ENCODE measurements at regions not wholly inside any gene's neighbourhood (a gene's known extent, or its start where the extent isn't known, plus 50 kb on each side); places are given as distances from the start of the nearest gene placed in this dataset.
"Not testable (repeated sequence)": the region's sequence is repeated elsewhere in the genome, so short reads cannot be mapped to it uniquely, and the experiment has no call there.

GRCh38 chr4:43457866-43458265, 565.4 kb downstream of the GRXCR1 start:
- DNase-seq = no peak

GRCh38 chr4:43458293-43458692, 565.8 kb downstream of the GRXCR1 start:
- DNase-seq = no peak

- no peak for DNase-seq
These were observed 579.4 kb downstream of the GRXCR1 start for GRCh38 chr4:43471950-43472349.

- no peak for DNase-seq
These were observed 589.0 kb downstream of the GRXCR1 start for GRCh38 chr4:43481526-43481925.

GRCh38 chr4:43485196-43485595, 592.7 kb downstream of the GRXCR1 start:
- no peak for DNase-seq

- DNase-seq = no peak
These were observed 603.7 kb downstream of the GRXCR1 start for GRCh38 chr4:43496188-43496587.

GRCh38 chr4:43496602-43497001, 604.1 kb downstream of the GRXCR1 start:
- DNase-seq = no peak

- not testable (repeated sequence) for DNase-seq
These were observed 613.3 kb downstream of the GRXCR1 start for GRCh38 chr4:43505823-43506222.

- no peak for DNase-seq
These were observed 619.7 kb downstream of the GRXCR1 start for GRCh38 chr4:43512253-43512652.

- no peak for DNase-seq
These were observed 633.1 kb downstream of the GRXCR1 start for GRCh38 chr4:43525646-43526045.

GRCh38 chr4:43547561-43547960, 655.0 kb downstream of the GRXCR1 start:
- no peak for DNase-seq

GRCh38 chr4:43550981-43551627, 658.6 kb downstream of the GRXCR1 start:
- DNase-seq = no peak

- no peak for DNase-seq
These were observed 663.7 kb downstream of the GRXCR1 start for GRCh38 chr4:43556262-43556661.

GRCh38 chr4:43560047-43560446, 667.5 kb downstream of the GRXCR1 start:
- DNase-seq = no peak

GRCh38 chr4:43564107-43564506, 671.6 kb downstream of the GRXCR1 start:
- DNase-seq = no peak

GRCh38 chr4:43564591-43564990, 672.1 kb downstream of the GRXCR1 start:
- no peak for DNase-seq

GRCh38 chr4:43567644-43568043, 675.1 kb downstream of the GRXCR1 start:
- DNase-seq = no peak

GRCh38 chr4:43586813-43587212, 694.3 kb downstream of the GRXCR1 start:
- no peak for DNase-seq

- DNase-seq = no peak
These were observed 695.2 kb downstream of the GRXCR1 start for GRCh38 chr4:43587758-43588157.

GRCh38 chr4:43607400-43607799, 714.9 kb downstream of the GRXCR1 start:
- DNase-seq = no peak

GRCh38 chr4:43607827-43608461, 715.4 kb downstream of the GRXCR1 start:
- DNase-seq = no peak

GRCh38 chr4:43619219-43619618, 726.7 kb downstream of the GRXCR1 start:
- no peak for DNase-seq

GRCh38 chr4:43637893-43638292, 745.4 kb downstream of the GRXCR1 start:
- DNase-seq = not testable (repeated sequence)

GRCh38 chr4:43651991-43652390, 759.5 kb downstream of the GRXCR1 start:
- DNase-seq = no peak

GRCh38 chr4:43659547-43659946, 767.0 kb downstream of the GRXCR1 start:
- DNase-seq = not testable (repeated sequence)
